C4-2B (cell line): ENCODE measurements at regions not wholly inside any gene's neighbourhood (a gene's known extent, or its start where the extent isn't known, plus 50 kb on each side); places are given as distances from the start of the nearest gene placed in this dataset.

Experiments used
- CTCF ChIP-seq: fragments of 450-650 bp; conservative IDR thresholded peaks from 2 replicates; pipeline ENCODE4 v1.5.1; 2017; ENCODE audit warnings: mild to moderate bottlenecking
- ZFX ChIP-seq: fragments of 450-650 bp; IDR thresholded peaks from 2 replicates; pipeline ENCODE4 v1.6.1; 2017

- no peak for TF ChIP-seq CTCF
- no peak for TF ChIP-seq ZFX
Observed at GRCh38 chr1:164918140-164918539, 359.2 kb downstream of the PBX1 start.
